Renal cortex interstitium (tissue), 11 donors: ENCODE measurements at regions not wholly inside any gene's neighbourhood (a gene's known extent, or its start where the extent isn't known, plus 50 kb on each side); places are given as distances from the start of the nearest gene placed in this dataset.
"Not testable (repeated sequence)": the region's sequence is repeated elsewhere in the genome, so short reads cannot be mapped to it uniquely, and the experiment has no call there.

Experiments
- DNase-seq, 11 donors: peaks; one replicate each; pipeline ENCODE4 v3.0.0-alpha.2; 2013; ENCODE audit warnings: low read depth in 9 of 11, low spot score in 4 of 11; ENCODE audit errors: extremely low read depth in 1 of 11

DNA sequence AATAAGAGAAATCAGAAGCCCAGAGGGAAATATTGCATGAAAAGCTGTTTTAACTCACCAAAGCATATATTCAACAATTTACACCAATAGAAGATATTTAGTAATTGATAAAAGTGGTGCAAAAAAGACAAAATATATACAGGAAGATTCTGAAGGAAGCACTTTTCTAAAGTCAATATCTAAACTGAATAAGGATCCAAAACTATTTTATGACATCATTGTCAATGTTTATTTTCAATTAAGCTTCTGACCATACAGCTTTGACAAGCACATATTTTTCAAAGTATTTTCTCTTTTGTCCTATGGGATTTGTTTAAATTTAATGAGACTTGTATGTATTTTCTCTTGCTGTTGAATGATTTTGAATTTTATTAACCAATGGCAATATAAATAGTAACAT, 1716.1 kb downstream of the OLFM4 start:
- no peak for DNase-seq

DNA sequence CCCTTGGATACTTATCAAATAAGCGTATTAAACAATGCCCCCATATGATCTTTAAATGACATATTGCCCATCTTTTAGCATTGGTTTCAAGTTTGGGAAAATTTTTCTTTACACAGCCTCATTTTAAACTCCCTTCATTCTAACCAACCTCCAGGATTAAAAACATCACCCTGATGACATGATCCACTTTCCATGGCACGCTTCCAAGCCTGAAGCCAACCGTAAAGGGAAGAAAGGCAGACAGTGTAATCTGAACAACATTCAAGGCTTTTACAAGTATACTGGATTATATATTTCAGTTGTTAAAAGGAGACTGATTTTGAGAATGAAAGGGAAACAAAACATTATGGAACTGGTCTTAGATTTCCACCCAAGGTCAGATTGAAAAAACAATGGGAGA, 1721.9 kb downstream of the OLFM4 start:
- no peak for DNase-seq

GRCh38 chr13:54758795-54759194, 1730.2 kb downstream of the OLFM4 start:
- no peak for DNase-seq

- no peak for DNase-seq
Measured at GRCh38 chr13:54768214-54768613, 1739.6 kb downstream of the OLFM4 start.

- DNase-seq: no peak
Measured at GRCh38 chr13:54775501-54776191, 1747.0 kb downstream of the OLFM4 start.

DNA sequence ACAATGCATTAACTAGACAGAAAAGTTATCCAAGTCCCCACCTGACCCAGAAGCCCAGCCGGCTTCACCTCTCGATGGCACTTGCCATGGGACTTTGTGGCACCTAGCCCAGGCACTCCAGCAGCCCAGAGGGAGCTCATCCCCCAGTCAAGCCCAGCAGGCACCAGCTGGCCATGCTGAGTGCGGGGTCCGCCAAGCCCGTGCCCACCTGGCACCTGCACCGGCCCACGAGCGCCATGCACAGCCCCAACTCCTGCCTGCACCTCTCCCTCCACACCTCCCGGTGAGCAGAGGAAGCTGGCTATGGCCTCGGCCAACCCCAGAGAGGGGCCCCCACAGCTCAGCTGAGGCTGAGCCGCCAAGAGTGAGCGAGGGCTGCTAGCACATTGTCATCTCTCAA, 1759.1 kb downstream of the OLFM4 start:
- DNase-seq: no peak

- DNase-seq: no peak
Measured at GRCh38 chr13:54799621-54800226, 1771.1 kb downstream of the OLFM4 start.

GRCh38 chr13:54802226-54802625, 1773.6 kb downstream of the OLFM4 start:
- no peak for DNase-seq

DNA sequence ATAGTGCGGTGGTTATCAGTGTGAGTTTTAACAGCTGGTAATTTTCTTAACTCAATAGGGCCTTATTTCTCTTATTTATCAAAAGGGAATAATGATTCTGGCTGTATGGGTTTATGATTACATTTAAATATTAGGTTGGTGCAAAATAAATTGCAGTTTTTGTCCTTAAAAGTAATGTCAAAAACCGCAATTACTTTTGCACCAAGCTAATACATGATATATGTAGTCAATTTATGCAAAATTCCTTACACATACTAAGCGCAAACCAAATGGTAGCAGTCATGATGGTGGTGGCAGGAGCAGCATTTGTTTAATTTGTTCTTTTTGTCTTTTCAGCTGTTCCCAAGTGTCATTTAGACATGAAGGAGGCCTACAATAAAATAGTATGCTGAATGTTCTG, 1777.1 kb downstream of the OLFM4 start:
- DNase-seq: no peak

- DNase-seq: not testable (repeated sequence)
Measured at GRCh38 chr13:54821938-54822470, 1793.4 kb downstream of the OLFM4 start.

DNA sequence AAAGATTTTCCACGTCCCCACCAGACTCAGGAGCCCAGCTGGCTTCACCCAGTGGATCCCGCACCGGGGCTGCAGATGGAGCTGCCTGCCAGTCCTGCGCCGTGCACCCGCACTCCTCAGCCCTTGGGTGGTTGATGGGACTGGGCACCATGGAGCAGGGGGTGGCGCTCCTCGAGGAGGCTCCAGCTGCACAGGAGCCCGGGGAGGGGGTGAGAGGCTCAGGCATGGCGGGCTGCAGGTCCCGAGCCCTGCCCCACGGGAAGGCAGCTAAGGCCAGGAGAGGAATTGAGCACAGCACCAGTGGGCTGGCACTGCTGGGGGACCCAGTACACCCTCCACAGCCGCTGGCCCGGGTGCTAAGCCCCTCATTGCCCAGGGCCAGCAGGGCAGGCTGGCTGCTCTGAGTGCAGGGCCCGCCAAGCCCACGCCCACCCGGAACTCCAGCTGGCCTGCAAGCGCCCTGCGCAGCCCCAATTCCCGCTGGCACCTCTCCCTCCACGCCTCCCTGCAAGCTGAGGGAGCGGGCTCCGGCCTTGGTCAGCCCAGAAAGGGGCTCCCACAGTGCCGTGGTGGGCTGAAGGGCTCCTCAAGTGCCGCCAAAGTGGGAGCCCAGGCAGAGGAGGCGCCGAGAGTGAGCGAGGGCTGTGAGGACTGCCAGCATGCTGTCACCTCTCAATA, 1800.9 kb downstream of the OLFM4 start:
- not testable (repeated sequence) for DNase-seq

DNA sequence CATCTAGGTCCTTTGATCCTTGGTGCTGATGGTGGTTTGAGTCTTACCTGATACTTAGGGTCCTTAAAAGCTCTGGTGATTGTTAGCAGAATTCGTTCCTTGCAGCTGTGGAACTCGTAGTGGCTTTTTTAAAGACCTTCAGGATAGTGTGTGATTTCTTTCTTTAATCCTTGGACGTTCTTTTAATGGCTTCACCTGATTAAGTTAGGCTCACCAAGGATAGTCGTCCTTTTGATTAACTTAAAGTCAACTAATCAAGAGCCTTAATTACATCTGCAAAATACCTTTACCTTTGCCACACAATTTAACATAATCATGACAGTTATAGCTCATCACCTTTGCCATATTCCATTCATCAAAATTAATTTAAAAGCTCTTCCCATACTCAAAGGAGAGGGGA, 1807.7 kb downstream of the OLFM4 start:
- DNase-seq: no peak

GRCh38 chr13:54841682-54842081, 1813.1 kb downstream of the OLFM4 start:
- no peak for DNase-seq

GRCh38 chr13:54845351-54845965, 1816.8 kb downstream of the OLFM4 start:
- no peak for DNase-seq

DNA sequence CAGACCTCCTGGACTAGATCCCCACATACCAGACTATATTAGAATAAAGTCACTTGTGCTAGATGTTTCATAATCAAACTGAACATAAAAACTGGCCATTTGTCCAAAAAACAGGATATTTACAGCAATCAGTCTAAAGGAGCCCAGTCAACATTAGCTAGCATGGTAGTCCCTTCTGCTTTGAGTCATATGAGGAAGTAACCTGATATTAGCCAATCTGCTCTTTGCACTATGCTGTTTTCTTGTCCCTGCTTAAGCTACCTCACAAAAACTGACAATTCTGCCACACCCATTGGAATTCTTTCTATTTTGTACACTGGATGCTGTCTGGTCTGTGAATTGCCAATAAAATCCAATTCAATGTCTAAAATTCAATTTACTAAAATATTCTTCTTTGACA, 1824.2 kb downstream of the OLFM4 start:
- no peak for DNase-seq

DNA sequence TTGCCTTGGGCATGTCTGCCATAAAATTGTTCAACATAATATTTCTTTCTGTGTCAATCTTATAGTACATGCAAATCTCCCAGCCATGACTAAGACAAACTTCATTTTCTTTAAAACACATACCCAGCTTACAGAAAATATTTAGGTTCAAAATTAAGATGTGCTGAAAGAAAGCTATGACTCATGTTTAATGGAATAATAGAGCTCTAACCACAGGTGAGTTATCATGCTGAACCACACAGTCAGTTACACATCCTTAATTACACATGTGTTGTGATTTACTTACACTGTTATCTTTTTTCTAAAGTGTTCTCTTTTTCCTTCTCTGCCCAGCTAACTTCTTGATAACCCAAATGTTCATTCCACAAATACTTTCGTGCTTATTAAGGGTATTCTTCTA, 1831.2 kb downstream of the OLFM4 start:
- no peak for DNase-seq

- no peak for DNase-seq
Measured at GRCh38 chr13:54875111-54875510, 1846.5 kb downstream of the OLFM4 start.

GRCh38 chr13:54879036-54879435, 1850.4 kb downstream of the OLFM4 start:
- no peak for DNase-seq

- no peak for DNase-seq
Measured at GRCh38 chr13:54884682-54885081, 1856.1 kb downstream of the OLFM4 start.

DNA sequence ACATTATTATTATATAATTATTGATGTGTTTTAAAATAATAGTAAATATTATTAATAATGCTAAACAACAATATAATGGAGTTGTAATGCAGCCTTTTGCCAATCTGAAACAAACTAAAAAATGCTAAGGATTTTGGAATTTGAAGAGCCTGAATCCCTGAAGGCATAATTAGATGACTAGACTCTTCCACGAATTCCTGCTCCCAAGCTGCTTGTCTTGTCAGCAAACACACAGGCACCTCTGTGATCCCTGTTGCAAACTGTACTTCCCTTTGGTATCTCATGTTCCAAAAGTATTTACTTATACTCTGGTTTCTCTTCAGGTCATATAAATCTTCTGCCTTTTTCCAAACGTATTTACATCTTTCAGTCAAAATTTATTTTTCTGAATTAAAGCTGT, 1862.4 kb downstream of the OLFM4 start:
- peak in 1 of 11 donors; percentile 1 for DNase-seq
